ENCODE measurements at regions not wholly inside any gene's neighbourhood (a gene's known extent, or its start where the extent isn't known, plus 50 kb on each side); places are given as distances from the start of the nearest gene placed in this dataset.

DNA sequence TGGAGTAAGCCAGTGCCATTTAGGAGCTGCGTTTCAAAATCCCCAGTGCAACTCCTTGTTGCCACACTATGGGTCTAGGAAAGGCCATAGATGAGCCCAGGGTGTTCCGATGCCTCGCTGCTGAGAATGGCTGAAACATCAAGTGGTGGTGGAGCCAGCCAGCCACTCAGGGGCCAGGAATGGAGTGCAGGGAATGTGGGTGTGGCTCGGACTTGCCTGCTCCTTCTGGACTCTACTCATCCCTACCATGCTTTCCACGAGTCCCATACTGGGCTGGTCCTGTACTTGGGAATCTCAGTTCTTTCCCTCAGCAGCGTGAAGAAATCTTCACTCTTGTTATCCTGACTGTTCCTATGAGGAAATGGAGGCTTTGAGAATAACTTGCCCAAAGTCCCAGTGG, 143.5 kb downstream of the INSIG2 start:
- ChIA-PET CTCF (no interaction called here), SMC1A (ENCODE audit: uncharacterized antibody, unreplicated experiment) (no interaction called here), POLR2A (no interaction called here), RAD21 (ENCODE audit: unreplicated experiment) (no interaction called here)
- no TSS peak for BruUV-seq (replicated peaks)
- no peak overlapping the region for H3K27ac ChIP-seq (ENCODE audit: control insufficient read depth, insufficient read depth)
- H3K4me1 ChIP-seq (ENCODE audit: control insufficient read depth, insufficient read depth, low read length) = peaks cover 3% of the 10 kb centered on the region; the same call in 1 of the 2 replicates
- no peak overlapping the region for H2AFZ ChIP-seq (ENCODE audit: control insufficient read depth, low read depth, low read length)
- no peak for TF ChIP-seq SUPT20H (IDR thresholded peaks at IDR 0.05; ENCODE audit: borderline replicate concordance, control insufficient read depth, low read depth, low read length)
- TF ChIP-seq CREM (IDR thresholded peaks at IDR 0.05; ENCODE audit: low read depth) = no peak
- TF ChIP-seq NR2C2 (IDR thresholded peaks at IDR 0.05; ENCODE audit: borderline replicate concordance, control insufficient read depth, insufficient read length, low read depth) = no peak
- TF ChIP-seq SREBF2 (IDR thresholded peaks at IDR 0.05; ENCODE audit: low read length) = no peak
- no peak for TF ChIP-seq CBX5 (IDR thresholded peaks at IDR 0.05; ENCODE audit: low read depth)
- TF ChIP-seq TARDBP (IDR thresholded peaks at IDR 0.05; ENCODE audit: borderline replicate concordance) = no peak
- TF ChIP-seq CHD1 (IDR thresholded peaks at IDR 0.05; ENCODE audit: low read depth, low read length) = no peak
- TF ChIP-seq EGR1 (IDR thresholded peaks at IDR 0.05; ENCODE audit: borderline replicate concordance in 1 of 2, low read depth in 2 of 2, low read length in 2 of 2) = no peak
- TF ChIP-seq ESRRA (IDR thresholded peaks at IDR 0.05; ENCODE audit: low read length) = no peak
- no peak for TF ChIP-seq RCOR1 (conservative IDR thresholded peaks at IDR 0.05; ENCODE audit: low read depth, low read length)
- no peaks in the 10 kb centered on the region for H3K27me3 ChIP-seq (replicated peaks in 1 of 2; ENCODE audit: control insufficient read depth in 2 of 2, insufficient read depth in 2 of 2, low read length in 1 of 2)
- H3K9ac ChIP-seq (ENCODE audit: control insufficient read depth, insufficient read depth, low read length) = no peak overlapping the region
- H3K4me3 ChIP-seq = no peak overlapping the region
- DNase-seq (ENCODE audit: low read depth, low spot score) (no peak), FAIRE-seq (no peak), ATAC-seq (no peak)
- in situ Hi-C loops (cut with MboI) (no loop called here), intact Hi-C loops (cut with micrococcal nuclease; ENCODE audit: unreplicated experiment) (no loop called here)
- WGBS (ENCODE audit: insufficient coverage, insufficient replicate concordance, low lambda C conversion rate, missing lambda C conversion rate) = 17% methylated on average over 6 of the region's 6 CpGs
- H3K9me3 ChIP-seq (replicated peaks; ENCODE audit: control insufficient read depth, insufficient read depth, low read length) = no peaks in the 10 kb centered on the region
- no peaks in the 10 kb centered on the region for H3K79me2 ChIP-seq (ENCODE audit: control insufficient read depth, insufficient read depth, low read length)
- no peak overlapping the region for H3K4me2 ChIP-seq (ENCODE audit: control insufficient read depth, insufficient read depth)
- no peaks in the 10 kb centered on the region for H4K20me1 ChIP-seq (ENCODE audit: control insufficient read depth, insufficient read depth)
- H3K36me3 ChIP-seq (ENCODE audit: control insufficient read depth in 2 of 2, insufficient read depth in 2 of 2, low read length in 1 of 2) = no peaks in the 10 kb centered on the region

Data from GM12878 (cell line).